ENCODE measurements at regions not wholly inside any gene's neighbourhood (a gene's known extent, or its start where the extent isn't known, plus 50 kb on each side); places are given as distances from the start of the nearest gene placed in this dataset.
"Not testable (repeated sequence)": the region's sequence is repeated elsewhere in the genome, so short reads cannot be mapped to it uniquely, and the experiment has no call there.

- TF ChIP-seq CTCF (conservative IDR thresholded peaks at IDR 0.05; ENCODE audit: low read depth in 2 of 2); EZH2 (IDR thresholded peaks at IDR 0.05; ENCODE audit: low read depth, unreplicated experiment); EZH2phosphoT487 (IDR thresholded peaks at IDR 0.05; ENCODE audit: unreplicated experiment): not testable (repeated sequence)
Observed at GRCh38 chr1:146399225-146399624, 170.4 kb upstream of the NOTCH2NLA start.
